Activated CD8-positive, alpha-beta memory T cell treated with anti-CD3 and anti-CD28 coated beads for 36 hours (primary cell): ENCODE measurements at regions not wholly inside any gene's neighbourhood (a gene's known extent, or its start where the extent isn't known, plus 50 kb on each side); places are given as distances from the start of the nearest gene placed in this dataset.
"Not testable (repeated sequence)": the region's sequence is repeated elsewhere in the genome, so short reads cannot be mapped to it uniquely, and the experiment has no call there.

Source experiments
- CTCF ChIA-PET: fragments of 350-600 bp; sonication (Branson Sonifier 250); formaldehyde crosslinking; loops from one replicate; lab custom pipeline; 2021; ENCODE audit warnings: antibody characterized with exemption; lab: Charles Lee
- POLR2A ChIA-PET: fragments of 350-600 bp; sonication (Branson Sonifier 250); formaldehyde crosslinking; loops from one replicate; lab custom pipeline; 2021; ENCODE audit warnings: antibody characterized with exemption; lab: Charles Lee

GRCh38 chr2:210946395-210946794 is 390.0 kb downstream of the CPS1 start:
- CTCF ChIA-PET, result no interaction called here
- POLR2A ChIA-PET, result no interaction called here

GRCh38 chr2:210950434-210951060 is 394.1 kb downstream of the CPS1 start:
- POLR2A ChIA-PET, CTCF ChIA-PET: not testable (repeated sequence)

- ChIA-PET CTCF (no interaction called here), POLR2A (no interaction called here)
Observed at GRCh38 chr2:210954386-210954907, 398.0 kb downstream of the CPS1 start.

- ChIA-PET CTCF (no interaction called here), POLR2A (no interaction called here)
Observed at GRCh38 chr2:210955591-210955990, 399.2 kb downstream of the CPS1 start.

- ChIA-PET CTCF (no interaction called here), POLR2A (no interaction called here)
Observed at GRCh38 chr2:210956101-210956500, 399.7 kb downstream of the CPS1 start.

GRCh38 chr2:210961249-210961648 is 404.9 kb downstream of the CPS1 start:
- ChIA-PET CTCF (no interaction called here), POLR2A (no interaction called here)

GRCh38 chr2:210963386-210963785 is 407.0 kb downstream of the CPS1 start:
- ChIA-PET POLR2A (no interaction called here), CTCF (no interaction called here)

GRCh38 chr2:210964141-210964764 is 407.9 kb downstream of the CPS1 start:
- CTCF ChIA-PET, result no interaction called here
- POLR2A ChIA-PET, result no interaction called here

- ChIA-PET CTCF (no interaction called here), POLR2A (no interaction called here)
Observed at GRCh38 chr2:210965472-210965871, 409.1 kb downstream of the CPS1 start.

GRCh38 chr2:210966330-210966729 is 409.9 kb downstream of the CPS1 start:
- CTCF ChIA-PET, result no interaction called here
- POLR2A ChIA-PET, result no interaction called here

- POLR2A ChIA-PET, result no interaction called here
- CTCF ChIA-PET, result no interaction called here
Observed at GRCh38 chr2:210971431-210971830, 415.0 kb downstream of the CPS1 start.

GRCh38 chr2:210986806-210987205 is 430.4 kb downstream of the CPS1 start:
- POLR2A ChIA-PET, CTCF ChIA-PET: not testable (repeated sequence)

GRCh38 chr2:210991107-210991506 is 434.7 kb downstream of the CPS1 start:
- ChIA-PET CTCF (no interaction called here), POLR2A (no interaction called here)

GRCh38 chr2:210994104-210994503 is 437.7 kb downstream of the CPS1 start:
- ChIA-PET CTCF (no interaction called here), POLR2A (no interaction called here)

- ChIA-PET POLR2A (no interaction called here), CTCF (no interaction called here)
Observed at GRCh38 chr2:210997373-210997772, 441.0 kb downstream of the CPS1 start.

- POLR2A ChIA-PET, result no interaction called here
- CTCF ChIA-PET, result no interaction called here
Observed at GRCh38 chr2:210998334-210998733, 441.9 kb downstream of the CPS1 start.

GRCh38 chr2:211014376-211014775 is 458.0 kb downstream of the CPS1 start:
- ChIA-PET CTCF (no interaction called here), POLR2A (no interaction called here)

- POLR2A ChIA-PET, result no interaction called here
- CTCF ChIA-PET, result no interaction called here
Observed at GRCh38 chr2:211014906-211015305, 458.5 kb downstream of the CPS1 start.

- POLR2A ChIA-PET, CTCF ChIA-PET: not testable (repeated sequence)
Observed at GRCh38 chr2:211025089-211025488, 468.7 kb downstream of the CPS1 start.

- CTCF ChIA-PET, result no interaction called here
- POLR2A ChIA-PET, result no interaction called here
Observed at GRCh38 chr2:211026109-211026508, 469.7 kb downstream of the CPS1 start.

- CTCF ChIA-PET, result no interaction called here
- POLR2A ChIA-PET, result no interaction called here
Observed at GRCh38 chr2:211027976-211028375, 471.6 kb downstream of the CPS1 start.
